Fibroblast of pulmonary artery (primary cell): ENCODE measurements at regions not wholly inside any gene's neighbourhood (a gene's known extent, or its start where the extent isn't known, plus 50 kb on each side); places are given as distances from the start of the nearest gene placed in this dataset.

Experiments
- DNase-seq: peaks from one replicate; pipeline ENCODE4 v3.0.0-alpha.2; 2010; ENCODE audit warnings: low read depth
- H3K4me3 ChIP-seq: replicated peaks from 2 replicates; pipeline ENCODE4 v1.5.1; 2011; ENCODE audit warnings: low read depth, mild to moderate bottlenecking, control low read depth, low read length, moderate library complexity
- TF ChIP-seq, protein P1 (sequence below): IDR thresholded peaks from 2 replicates; pipeline ENCODE4 v1.5.1; 2011; ENCODE audit warnings: mild to moderate bottlenecking, control low read depth, low read length, inconsistent platforms; ENCODE audit errors: missing control alignments

DNA sequence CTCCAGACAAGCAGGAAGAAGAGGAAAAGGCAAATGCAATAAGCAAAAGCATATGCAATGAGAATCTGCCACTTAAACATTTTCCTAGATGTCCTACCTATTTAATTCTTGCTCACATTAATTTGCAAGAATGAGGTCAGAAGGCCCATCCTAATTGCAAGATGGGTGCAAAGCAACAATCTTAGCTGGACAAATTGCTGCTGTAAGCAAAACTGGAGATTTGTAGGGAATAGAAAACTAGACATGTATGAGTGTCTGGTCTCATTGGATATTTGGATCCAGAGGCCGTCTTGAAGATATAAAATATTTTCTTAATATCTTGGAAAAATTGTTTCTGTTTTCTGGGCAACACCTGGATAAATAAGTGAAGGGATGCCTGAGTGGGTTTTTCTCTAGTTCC is 150.1 kb upstream of the PGR start:
- no peak overlapping the region for H3K4me3 ChIP-seq
- DNase-seq = no peak
- TF ChIP-seq, protein P1, sequence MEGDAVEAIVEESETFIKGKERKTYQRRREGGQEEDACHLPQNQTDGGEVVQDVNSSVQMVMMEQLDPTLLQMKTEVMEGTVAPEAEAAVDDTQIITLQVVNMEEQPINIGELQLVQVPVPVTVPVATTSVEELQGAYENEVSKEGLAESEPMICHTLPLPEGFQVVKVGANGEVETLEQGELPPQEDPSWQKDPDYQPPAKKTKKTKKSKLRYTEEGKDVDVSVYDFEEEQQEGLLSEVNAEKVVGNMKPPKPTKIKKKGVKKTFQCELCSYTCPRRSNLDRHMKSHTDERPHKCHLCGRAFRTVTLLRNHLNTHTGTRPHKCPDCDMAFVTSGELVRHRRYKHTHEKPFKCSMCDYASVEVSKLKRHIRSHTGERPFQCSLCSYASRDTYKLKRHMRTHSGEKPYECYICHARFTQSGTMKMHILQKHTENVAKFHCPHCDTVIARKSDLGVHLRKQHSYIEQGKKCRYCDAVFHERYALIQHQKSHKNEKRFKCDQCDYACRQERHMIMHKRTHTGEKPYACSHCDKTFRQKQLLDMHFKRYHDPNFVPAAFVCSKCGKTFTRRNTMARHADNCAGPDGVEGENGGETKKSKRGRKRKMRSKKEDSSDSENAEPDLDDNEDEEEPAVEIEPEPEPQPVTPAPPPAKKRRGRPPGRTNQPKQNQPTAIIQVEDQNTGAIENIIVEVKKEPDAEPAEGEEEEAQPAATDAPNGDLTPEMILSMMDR = no peak

DNA sequence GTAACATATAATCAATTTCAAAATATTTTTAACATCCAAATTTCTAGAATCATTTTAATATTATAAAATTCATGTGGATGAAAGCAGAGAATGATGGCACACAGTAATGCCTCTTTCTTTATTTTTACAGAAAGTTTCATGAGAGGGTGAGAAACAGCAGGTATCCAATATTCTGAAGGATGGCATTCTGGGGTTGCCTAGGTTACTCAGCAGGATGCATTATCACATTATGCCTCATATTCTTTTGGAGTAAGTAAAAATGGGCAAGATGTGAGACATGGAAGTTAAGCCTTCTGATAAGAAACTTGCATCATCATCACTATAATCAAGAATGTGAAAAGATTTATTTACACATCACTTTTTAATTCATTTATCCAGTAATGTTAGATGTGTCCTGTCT is 148.7 kb upstream of the PGR start:
- no peak overlapping the region for H3K4me3 ChIP-seq
- TF ChIP-seq, protein P1 = no peak
- DNase-seq = no peak

DNA sequence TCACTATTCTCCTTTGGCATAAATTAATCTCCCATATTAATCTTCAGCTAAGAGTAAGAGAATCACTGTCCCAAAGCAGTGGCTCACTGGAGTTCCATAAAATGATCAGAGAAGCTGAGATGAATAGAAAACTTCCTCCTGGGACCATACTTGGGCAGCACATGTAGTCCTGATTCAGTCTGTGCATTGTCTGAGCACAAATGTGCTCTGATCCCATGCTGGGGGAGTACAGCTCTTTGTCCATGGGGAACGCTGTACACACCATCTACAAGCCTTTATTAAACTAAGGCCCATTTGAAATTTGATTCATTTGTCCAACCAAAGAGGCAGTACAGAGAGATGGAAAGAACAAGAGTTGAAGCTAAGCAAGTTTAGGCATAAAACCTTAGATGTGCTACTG is 147.4 kb upstream of the PGR start:
- H3K4me3 ChIP-seq = no peak overlapping the region
- TF ChIP-seq, protein P1 = no peak
- DNase-seq = no peak

DNA sequence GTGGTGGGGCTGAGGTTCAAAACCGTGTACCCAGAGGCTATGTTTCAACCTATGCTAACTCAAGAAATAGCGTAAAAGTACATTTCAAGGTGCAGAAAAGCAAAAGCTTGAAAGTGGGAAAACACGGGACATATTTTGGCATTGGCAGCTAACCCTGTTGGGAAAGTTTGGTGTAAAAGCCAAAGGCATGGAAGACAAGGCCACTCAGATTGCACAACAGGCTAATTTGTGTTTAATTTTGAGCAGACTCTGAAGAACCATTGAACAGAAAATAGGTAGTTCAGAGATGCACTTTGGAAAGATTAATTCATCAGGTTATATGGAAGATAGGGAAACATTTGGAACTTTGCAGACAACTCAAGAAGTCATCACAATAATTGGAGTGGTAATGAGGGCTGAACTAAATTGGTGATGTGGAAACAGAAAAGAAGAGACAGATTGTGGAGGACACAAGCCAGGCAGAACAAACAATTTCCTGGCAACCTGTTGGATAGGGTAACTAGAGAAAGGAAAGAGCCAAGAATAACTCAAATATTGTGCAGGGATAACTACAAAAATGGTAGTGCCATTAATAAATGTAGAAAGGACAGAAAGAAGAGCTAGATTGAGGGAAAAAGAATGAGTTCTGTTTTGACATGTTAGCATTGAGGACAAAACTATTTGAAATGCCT is 140.5 kb upstream of the PGR start:
- TF ChIP-seq, protein P1 = no peak
- no peak overlapping the region for H3K4me3 ChIP-seq
- no peak for DNase-seq

DNA sequence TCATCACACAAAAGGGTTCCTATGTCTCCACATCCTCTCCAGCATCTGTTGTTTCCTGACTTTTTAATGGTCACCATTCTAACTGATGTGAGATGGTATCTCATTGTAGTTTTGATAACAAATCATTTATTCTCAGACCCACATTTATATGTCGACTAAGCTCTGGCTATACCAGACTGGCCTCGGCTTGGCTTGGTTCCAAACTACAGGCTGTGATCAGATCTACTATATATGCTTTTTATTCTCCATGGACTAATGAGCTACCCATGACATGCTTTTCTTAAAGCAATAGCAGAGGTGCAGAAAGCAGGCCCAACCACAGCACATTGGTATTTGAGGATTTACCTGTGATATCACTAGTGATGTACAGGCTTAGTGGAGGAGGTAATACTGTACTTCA is 139.8 kb upstream of the PGR start:
- no peak for DNase-seq
- H3K4me3 ChIP-seq = no peak overlapping the region
- TF ChIP-seq, protein P1 = no peak

DNA sequence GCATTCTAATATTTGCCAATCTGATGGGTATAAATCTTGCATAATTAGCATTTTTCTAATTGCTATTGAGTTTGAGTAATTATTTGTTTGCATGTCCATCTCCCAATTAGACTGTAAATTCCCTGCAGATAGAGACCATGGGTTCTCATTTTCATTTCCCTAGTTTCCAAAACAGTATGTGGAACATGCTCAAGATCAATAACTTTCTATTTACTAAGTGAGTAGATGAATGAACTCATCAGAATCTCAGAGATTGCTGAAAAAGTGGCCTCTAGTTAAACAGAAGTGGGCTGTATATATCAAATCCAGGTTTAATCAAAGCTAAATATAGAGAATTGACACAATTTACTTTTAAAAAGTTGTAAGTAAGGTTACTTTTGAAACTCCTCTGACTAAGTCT is 138.0 kb upstream of the PGR start:
- DNase-seq = no peak
- TF ChIP-seq, protein P1 = no peak
- no peak overlapping the region for H3K4me3 ChIP-seq

DNA sequence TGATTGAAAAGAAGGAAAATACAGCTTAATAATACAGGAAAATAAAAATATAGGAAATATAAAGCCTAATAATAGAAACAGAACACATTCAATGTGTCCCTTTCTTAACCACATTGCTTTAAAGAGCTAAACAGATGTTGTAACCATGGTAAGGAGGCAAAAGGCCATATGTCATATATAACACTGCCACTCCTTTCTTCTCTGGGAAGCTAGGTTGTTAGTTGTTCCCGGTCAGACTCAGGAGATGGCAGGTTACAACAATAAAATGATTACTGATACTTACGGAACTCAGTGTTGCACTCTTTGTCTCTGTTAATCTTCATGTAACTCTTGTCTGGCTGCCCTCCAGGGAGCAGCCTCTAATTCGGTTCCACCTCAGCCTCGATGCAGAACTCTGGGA is 134.7 kb upstream of the PGR start:
- no peak overlapping the region for H3K4me3 ChIP-seq
- TF ChIP-seq, protein P1 = no peak
- DNase-seq = no peak
